ENCODE measurements at regions not wholly inside any gene's neighbourhood (a gene's known extent, or its start where the extent isn't known, plus 50 kb on each side); places are given as distances from the start of the nearest gene placed in this dataset.
A peak's percentile ranks its signal among the peaks of the same experiment; 100 is the strongest.

DNA sequence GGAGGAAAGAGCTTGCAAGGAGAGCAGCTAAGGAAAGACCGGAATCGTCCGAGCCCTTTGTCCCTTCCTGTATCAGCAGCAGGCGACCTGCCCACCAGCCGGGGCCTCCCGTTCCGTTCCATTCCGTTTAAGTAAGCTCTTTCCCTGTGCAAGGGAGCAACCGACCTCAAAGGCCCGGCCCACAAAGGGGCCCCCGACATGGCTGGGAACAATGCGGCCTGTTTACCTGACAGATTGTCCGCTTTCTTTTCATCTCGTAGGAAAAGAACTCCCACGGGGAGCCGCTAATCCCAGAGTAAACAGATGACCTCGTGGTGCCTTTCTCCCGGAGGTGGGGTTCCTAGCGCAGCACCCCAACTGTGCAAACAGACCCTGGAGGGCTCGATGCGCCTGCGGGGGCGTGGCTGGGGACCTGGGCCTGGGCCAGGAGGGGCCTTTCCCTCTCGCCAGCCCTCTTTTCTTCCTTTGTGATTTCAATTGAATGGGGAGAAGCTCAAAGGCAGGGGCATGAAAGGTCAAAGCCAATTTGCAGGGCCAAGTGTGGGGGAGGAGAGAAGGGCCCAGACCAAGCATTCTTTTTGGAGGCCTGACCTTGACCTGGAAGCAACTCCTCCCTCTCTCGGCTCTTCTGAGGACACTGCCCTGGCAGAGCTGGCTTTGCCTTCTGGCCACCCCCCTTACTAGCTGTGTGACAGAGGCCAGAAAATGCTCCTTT is 120.2 kb downstream of the INHBB start (continued):
- TF ChIP-seq, protein P1, sequence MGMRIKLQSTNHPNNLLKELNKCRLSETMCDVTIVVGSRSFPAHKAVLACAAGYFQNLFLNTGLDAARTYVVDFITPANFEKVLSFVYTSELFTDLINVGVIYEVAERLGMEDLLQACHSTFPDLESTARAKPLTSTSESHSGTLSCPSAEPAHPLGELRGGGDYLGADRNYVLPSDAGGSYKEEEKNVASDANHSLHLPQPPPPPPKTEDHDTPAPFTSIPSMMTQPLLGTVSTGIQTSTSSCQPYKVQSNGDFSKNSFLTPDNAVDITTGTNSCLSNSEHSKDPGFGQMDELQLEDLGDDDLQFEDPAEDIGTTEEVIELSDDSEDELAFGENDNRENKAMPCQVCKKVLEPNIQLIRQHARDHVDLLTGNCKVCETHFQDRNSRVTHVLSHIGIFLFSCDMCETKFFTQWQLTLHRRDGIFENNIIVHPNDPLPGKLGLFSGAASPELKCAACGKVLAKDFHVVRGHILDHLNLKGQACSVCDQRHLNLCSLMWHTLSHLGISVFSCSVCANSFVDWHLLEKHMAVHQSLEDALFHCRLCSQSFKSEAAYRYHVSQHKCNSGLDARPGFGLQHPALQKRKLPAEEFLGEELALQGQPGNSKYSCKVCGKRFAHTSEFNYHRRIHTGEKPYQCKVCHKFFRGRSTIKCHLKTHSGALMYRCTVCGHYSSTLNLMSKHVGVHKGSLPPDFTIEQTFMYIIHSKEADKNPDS (CRISPR knock-in tag; IDR thresholded peaks at IDR 0.05) = peak; percentile 77
- TF ChIP-seq, protein P2, sequence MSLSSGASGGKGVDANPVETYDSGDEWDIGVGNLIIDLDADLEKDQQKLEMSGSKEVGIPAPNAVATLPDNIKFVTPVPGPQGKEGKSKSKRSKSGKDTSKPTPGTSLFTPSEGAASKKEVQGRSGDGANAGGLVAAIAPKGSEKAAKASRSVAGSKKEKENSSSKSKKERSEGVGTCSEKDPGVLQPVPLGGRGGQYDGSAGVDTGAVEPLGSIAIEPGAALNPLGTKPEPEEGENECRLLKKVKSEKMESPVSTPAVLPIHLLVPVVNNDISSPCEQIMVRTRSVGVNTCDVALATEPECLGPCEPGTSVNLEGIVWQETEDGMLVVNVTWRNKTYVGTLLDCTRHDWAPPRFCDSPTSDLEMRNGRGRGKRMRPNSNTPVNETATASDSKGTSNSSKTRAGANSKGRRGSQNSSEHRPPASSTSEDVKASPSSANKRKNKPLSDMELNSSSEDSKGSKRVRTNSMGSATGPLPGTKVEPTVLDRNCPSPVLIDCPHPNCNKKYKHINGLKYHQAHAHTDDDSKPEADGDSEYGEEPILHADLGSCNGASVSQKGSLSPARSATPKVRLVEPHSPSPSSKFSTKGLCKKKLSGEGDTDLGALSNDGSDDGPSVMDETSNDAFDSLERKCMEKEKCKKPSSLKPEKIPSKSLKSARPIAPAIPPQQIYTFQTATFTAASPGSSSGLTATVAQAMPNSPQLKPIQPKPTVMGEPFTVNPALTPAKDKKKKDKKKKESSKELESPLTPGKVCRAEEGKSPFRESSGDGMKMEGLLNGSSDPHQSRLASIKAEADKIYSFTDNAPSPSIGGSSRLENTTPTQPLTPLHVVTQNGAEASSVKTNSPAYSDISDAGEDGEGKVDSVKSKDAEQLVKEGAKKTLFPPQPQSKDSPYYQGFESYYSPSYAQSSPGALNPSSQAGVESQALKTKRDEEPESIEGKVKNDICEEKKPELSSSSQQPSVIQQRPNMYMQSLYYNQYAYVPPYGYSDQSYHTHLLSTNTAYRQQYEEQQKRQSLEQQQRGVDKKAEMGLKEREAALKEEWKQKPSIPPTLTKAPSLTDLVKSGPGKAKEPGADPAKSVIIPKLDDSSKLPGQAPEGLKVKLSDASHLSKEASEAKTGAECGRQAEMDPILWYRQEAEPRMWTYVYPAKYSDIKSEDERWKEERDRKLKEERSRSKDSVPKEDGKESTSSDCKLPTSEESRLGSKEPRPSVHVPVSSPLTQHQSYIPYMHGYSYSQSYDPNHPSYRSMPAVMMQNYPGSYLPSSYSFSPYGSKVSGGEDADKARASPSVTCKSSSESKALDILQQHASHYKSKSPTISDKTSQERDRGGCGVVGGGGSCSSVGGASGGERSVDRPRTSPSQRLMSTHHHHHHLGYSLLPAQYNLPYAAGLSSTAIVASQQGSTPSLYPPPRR (CRISPR knock-in tag; IDR thresholded peaks at IDR 0.05; ENCODE audit: borderline replicate concordance) = peak; percentile 100
- TF ChIP-seq MBNL3 (CRISPR knock-in tag; conservative IDR thresholded peaks at IDR 0.05) = no peak
- peak; percentile 99 for TF ChIP-seq MED13 (CRISPR knock-in tag; IDR thresholded peaks at IDR 0.05)
- TF ChIP-seq, protein P3, sequence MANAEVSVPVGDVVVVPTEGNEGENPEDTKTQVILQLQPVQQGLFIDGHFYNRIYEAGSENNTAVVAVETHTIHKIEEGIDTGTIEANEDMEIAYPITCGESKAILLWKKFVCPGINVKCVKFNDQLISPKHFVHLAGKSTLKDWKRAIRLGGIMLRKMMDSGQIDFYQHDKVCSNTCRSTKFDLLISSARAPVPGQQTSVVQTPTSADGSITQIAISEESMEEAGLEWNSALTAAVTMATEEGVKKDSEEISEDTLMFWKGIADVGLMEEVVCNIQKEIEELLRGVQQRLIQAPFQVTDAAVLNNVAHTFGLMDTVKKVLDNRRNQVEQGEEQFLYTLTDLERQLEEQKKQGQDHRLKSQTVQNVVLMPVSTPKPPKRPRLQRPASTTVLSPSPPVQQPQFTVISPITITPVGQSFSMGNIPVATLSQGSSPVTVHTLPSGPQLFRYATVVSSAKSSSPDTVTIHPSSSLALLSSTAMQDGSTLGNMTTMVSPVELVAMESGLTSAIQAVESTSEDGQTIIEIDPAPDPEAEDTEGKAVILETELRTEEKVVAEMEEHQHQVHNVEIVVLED (CRISPR knock-in tag; IDR thresholded peaks at IDR 0.05; ENCODE audit: borderline replicate concordance) = peak; percentile 81
- TF ChIP-seq HMG20B (CRISPR knock-in tag; conservative IDR thresholded peaks at IDR 0.05) = peak; percentile 96
- no peak for TF ChIP-seq SRSF9 (IDR thresholded peaks at IDR 0.05; ENCODE audit: borderline replicate concordance, insufficient read depth, low read depth, low read length, poor library complexity, severe bottlenecking)
- TF ChIP-seq, protein P4, sequence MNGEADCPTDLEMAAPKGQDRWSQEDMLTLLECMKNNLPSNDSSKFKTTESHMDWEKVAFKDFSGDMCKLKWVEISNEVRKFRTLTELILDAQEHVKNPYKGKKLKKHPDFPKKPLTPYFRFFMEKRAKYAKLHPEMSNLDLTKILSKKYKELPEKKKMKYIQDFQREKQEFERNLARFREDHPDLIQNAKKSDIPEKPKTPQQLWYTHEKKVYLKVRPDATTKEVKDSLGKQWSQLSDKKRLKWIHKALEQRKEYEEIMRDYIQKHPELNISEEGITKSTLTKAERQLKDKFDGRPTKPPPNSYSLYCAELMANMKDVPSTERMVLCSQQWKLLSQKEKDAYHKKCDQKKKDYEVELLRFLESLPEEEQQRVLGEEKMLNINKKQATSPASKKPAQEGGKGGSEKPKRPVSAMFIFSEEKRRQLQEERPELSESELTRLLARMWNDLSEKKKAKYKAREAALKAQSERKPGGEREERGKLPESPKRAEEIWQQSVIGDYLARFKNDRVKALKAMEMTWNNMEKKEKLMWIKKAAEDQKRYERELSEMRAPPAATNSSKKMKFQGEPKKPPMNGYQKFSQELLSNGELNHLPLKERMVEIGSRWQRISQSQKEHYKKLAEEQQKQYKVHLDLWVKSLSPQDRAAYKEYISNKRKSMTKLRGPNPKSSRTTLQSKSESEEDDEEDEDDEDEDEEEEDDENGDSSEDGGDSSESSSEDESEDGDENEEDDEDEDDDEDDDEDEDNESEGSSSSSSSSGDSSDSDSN (CRISPR knock-in tag; IDR thresholded peaks at IDR 0.05) = peak; percentile 91
- TF ChIP-seq, protein P5, sequence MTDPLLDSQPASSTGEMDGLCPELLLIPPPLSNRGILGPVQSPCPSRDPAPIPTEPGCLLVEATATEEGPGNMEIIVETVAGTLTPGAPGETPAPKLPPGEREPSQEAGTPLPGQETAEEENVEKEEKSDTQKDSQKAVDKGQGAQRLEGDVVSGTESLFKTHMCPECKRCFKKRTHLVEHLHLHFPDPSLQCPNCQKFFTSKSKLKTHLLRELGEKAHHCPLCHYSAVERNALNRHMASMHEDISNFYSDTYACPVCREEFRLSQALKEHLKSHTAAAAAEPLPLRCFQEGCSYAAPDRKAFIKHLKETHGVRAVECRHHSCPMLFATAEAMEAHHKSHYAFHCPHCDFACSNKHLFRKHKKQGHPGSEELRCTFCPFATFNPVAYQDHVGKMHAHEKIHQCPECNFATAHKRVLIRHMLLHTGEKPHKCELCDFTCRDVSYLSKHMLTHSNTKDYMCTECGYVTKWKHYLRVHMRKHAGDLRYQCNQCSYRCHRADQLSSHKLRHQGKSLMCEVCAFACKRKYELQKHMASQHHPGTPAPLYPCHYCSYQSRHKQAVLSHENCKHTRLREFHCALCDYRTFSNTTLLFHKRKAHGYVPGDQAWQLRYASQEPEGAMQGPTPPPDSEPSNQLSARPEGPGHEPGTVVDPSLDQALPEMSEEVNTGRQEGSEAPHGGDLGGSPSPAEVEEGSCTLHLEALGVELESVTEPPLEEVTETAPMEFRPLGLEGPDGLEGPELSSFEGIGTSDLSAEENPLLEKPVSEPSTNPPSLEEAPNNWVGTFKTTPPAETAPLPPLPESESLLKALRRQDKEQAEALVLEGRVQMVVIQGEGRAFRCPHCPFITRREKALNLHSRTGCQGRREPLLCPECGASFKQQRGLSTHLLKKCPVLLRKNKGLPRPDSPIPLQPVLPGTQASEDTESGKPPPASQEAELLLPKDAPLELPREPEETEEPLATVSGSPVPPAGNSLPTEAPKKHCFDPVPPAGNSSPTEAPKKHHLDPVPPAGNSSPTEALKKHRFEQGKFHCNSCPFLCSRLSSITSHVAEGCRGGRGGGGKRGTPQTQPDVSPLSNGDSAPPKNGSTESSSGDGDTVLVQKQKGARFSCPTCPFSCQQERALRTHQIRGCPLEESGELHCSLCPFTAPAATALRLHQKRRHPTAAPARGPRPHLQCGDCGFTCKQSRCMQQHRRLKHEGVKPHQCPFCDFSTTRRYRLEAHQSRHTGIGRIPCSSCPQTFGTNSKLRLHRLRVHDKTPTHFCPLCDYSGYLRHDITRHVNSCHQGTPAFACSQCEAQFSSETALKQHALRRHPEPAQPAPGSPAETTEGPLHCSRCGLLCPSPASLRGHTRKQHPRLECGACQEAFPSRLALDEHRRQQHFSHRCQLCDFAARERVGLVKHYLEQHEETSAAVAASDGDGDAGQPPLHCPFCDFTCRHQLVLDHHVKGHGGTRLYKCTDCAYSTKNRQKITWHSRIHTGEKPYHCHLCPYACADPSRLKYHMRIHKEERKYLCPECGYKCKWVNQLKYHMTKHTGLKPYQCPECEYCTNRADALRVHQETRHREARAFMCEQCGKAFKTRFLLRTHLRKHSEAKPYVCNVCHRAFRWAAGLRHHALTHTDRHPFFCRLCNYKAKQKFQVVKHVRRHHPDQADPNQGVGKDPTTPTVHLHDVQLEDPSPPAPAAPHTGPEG (CRISPR knock-in tag; IDR thresholded peaks at IDR 0.05) = peak; percentile 89
